ENCODE measurements at regions not wholly inside any gene's neighbourhood (a gene's known extent, or its start where the extent isn't known, plus 50 kb on each side); places are given as distances from the start of the nearest gene placed in this dataset.

DNA sequence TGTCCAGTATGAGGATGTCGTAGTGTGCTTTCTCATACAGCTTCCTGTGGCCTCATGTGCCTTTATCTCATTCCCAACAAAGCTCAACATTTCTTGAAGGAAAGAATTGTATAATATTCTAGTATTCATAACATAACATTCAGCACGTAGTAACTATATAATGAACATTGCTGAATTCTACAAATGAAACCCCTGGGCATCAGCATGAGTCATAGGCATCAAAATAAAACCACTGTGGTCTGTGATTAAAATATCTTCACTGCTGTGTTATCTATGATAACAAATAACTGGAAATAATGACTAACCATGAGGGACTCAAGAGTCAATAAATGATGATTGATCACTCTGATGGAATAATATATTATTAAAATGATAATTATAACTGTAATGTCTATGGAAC, 255.2 kb downstream of the EMP1 start:
- H3K4me3 ChIP-seq (ENCODE audit: low read depth, low read length) = no peak overlapping the region
- H3K4ac ChIP-seq (ENCODE audit: low read depth, low read length) = no peak overlapping the region
- H3K23ac ChIP-seq (ENCODE audit: low read length) = no peak overlapping the region
- H2BK5ac ChIP-seq (ENCODE audit: low read depth, low read length, poor library complexity) = no peak overlapping the region
- no peak overlapping the region for H4K91ac ChIP-seq (ENCODE audit: low read depth, low read length)
- H3K14ac ChIP-seq (ENCODE audit: low read length) = no peak overlapping the region
- no CpG with 5 or more reads among the region's 2 CpGs for WGBS (ENCODE audit: extremely low coverage, insufficient coverage, insufficient read length)
- H2AK5ac ChIP-seq (ENCODE audit: low read length) = no peak overlapping the region
- no peak overlapping the region for H3K27ac ChIP-seq (ENCODE audit: low read depth, low read length)
- no peak overlapping the region for H2BK120ac ChIP-seq (ENCODE audit: insufficient read depth, low read length, poor library complexity)
- H3K18ac ChIP-seq (ENCODE audit: low read length) = no peak overlapping the region
- no peak for DNase-seq
- H3K9ac ChIP-seq (ENCODE audit: low read length) = no peak overlapping the region
- H4K8ac ChIP-seq (ENCODE audit: low read depth, low read length) = no peak overlapping the region
- no peak overlapping the region for H2BK12ac ChIP-seq (ENCODE audit: low read length)
- H3K4me2 ChIP-seq (ENCODE audit: low read length) = no peak overlapping the region
- H2AFZ ChIP-seq (ENCODE audit: insufficient read depth, low read length, poor library complexity) = no peak overlapping the region
- H3K79me1 ChIP-seq (ENCODE audit: low read length) = no peaks in the 10 kb centered on the region
- H3K27me3 ChIP-seq (ENCODE audit: insufficient read depth, low read length) = peaks cover 2% of the 10 kb centered on the region
- H3K9me3 ChIP-seq (ENCODE audit: insufficient read depth, low read depth, low read length) = no peaks in the 10 kb centered on the region
- H3K36me3 ChIP-seq (ENCODE audit: control insufficient read depth in 1 of 2, insufficient read depth in 2 of 2, low read length in 2 of 2) = no peaks in the 10 kb centered on the region
- no peaks in the 10 kb centered on the region for H3K79me2 ChIP-seq (ENCODE audit: control insufficient read depth, insufficient read depth, low read length, poor library complexity)
- no peak overlapping the region for H4K12ac ChIP-seq (ENCODE audit: low read depth, low read length)
- no peaks in the 10 kb centered on the region for H3K4me1 ChIP-seq (ENCODE audit: control insufficient read depth in 1 of 2, insufficient read depth in 2 of 2, low read length in 2 of 2)

DNA sequence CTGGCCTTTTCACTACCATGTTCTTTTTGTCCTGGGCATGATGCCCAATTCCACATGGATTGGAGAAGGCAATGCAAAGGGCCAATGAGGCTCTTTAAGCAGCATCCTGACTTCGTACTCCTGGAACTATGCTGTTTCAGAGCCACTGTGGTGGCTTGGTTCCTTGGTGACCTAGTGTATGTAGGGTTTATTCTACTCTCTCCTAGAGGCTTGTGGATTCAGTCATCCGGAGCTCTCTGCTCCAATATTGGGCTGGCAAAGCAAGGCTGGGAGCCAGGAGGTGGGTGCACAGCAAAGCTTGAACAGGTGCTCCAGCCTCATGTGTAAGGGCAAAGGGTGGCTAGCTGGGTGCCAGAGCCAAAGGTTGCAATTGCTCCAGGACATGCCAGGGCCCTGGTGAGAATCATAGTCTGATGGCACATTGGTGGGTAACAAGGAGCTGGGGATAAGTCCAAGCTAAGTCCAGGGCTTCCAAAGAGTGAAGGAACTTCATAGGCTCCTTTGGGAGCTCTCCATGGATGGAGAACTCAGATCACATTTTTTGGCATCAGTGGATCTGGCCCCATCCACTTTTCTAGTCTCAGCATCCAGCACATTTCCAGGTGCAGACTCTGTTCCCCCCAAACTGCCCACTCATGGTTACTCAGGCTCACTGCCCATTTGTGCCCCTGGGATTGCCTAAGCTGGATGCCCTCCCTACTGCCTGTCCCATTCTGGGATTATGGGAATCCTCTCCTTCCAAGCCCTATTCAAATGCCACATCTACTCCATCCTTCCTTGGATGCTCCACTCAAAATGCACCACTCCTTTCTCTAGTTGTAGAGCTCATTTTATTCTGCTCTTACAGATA, 253.9 kb downstream of the EMP1 start:
- H2BK120ac ChIP-seq (ENCODE audit: insufficient read depth, low read length, poor library complexity) = no peak overlapping the region
- no peak overlapping the region for H2BK5ac ChIP-seq (ENCODE audit: low read depth, low read length, poor library complexity)
- H3K27ac ChIP-seq (ENCODE audit: low read depth, low read length) = no peak overlapping the region
- no peak overlapping the region for H4K12ac ChIP-seq (ENCODE audit: low read depth, low read length)
- no peak overlapping the region for H4K91ac ChIP-seq (ENCODE audit: low read depth, low read length)
- DNase-seq = no peak
- H3K4me2 ChIP-seq (ENCODE audit: low read length) = no peak overlapping the region
- no peaks in the 10 kb centered on the region for H3K79me2 ChIP-seq (ENCODE audit: control insufficient read depth, insufficient read depth, low read length, poor library complexity)
- no peak overlapping the region for H2AK5ac ChIP-seq (ENCODE audit: low read length)
- no peak overlapping the region for H2BK12ac ChIP-seq (ENCODE audit: low read length)
- no CpG with 5 or more reads among the region's 2 CpGs for WGBS (ENCODE audit: extremely low coverage, insufficient coverage, insufficient read length)
- no peak overlapping the region for H4K8ac ChIP-seq (ENCODE audit: low read depth, low read length)
- no peak overlapping the region for H3K18ac ChIP-seq (ENCODE audit: low read length)
- H3K9ac ChIP-seq (ENCODE audit: low read length) = no peak overlapping the region
- H3K9me3 ChIP-seq (ENCODE audit: insufficient read depth, low read depth, low read length) = no peaks in the 10 kb centered on the region
- H3K27me3 ChIP-seq (ENCODE audit: insufficient read depth, low read length) = no peaks in the 10 kb centered on the region
- H3K23ac ChIP-seq (ENCODE audit: low read length) = no peak overlapping the region
- no peak overlapping the region for H3K4ac ChIP-seq (ENCODE audit: low read depth, low read length)
- no peak overlapping the region for H2AFZ ChIP-seq (ENCODE audit: insufficient read depth, low read length, poor library complexity)
- no peaks in the 10 kb centered on the region for H3K4me1 ChIP-seq (ENCODE audit: control insufficient read depth in 1 of 2, insufficient read depth in 2 of 2, low read length in 2 of 2)
- H3K4me3 ChIP-seq (ENCODE audit: low read depth, low read length) = no peak overlapping the region
- H3K79me1 ChIP-seq (ENCODE audit: low read length) = no peaks in the 10 kb centered on the region
- H3K36me3 ChIP-seq (ENCODE audit: control insufficient read depth in 1 of 2, insufficient read depth in 2 of 2, low read length in 2 of 2) = no peaks in the 10 kb centered on the region
- H3K14ac ChIP-seq (ENCODE audit: low read length) = no peak overlapping the region

DNA sequence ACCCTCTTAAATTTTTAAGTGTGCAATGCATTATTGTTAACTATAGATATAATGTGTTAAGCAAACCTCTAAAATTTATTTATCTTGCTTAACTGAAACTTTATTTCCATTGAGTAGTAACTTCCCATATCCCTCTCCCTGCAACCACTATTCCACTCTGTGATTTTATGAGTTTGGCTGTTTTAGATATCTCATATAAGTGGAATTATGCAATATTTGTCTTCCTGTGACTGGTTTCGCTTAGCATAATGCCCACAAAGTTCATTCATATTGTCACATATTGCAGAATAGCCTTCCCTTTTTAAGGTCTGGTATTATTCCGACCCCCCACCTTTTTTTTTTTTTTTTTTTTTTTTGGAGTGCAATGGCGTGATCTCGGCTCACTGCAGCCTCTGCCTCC, 247.6 kb downstream of the EMP1 start:
- Histone ChIP-seq H4K8ac (ENCODE audit: low read depth, low read length) (no peak overlapping the region), H3K4me1 (ENCODE audit: control insufficient read depth in 1 of 2, insufficient read depth in 2 of 2, low read length in 2 of 2) (no peaks in the 10 kb centered on the region), H3K9me3 (ENCODE audit: insufficient read depth, low read depth, low read length) (no peaks in the 10 kb centered on the region), H3K79me1 (ENCODE audit: low read length) (no peaks in the 10 kb centered on the region), H2BK5ac (ENCODE audit: low read depth, low read length, poor library complexity) (no peak overlapping the region), H3K4me3 (ENCODE audit: low read depth, low read length) (no peak overlapping the region), H3K9ac (ENCODE audit: low read length) (no peak overlapping the region), H2AK5ac (ENCODE audit: low read length) (no peak overlapping the region), H4K12ac (ENCODE audit: low read depth, low read length) (no peak overlapping the region), H3K79me2 (ENCODE audit: control insufficient read depth, insufficient read depth, low read length, poor library complexity) (no peaks in the 10 kb centered on the region), H3K4ac (ENCODE audit: low read depth, low read length) (no peak overlapping the region), H3K4me2 (ENCODE audit: low read length) (no peak overlapping the region), H2BK12ac (ENCODE audit: low read length) (no peak overlapping the region), H2AFZ (ENCODE audit: insufficient read depth, low read length, poor library complexity) (no peak overlapping the region), H4K91ac (ENCODE audit: low read depth, low read length) (no peak overlapping the region), H3K23ac (ENCODE audit: low read length) (no peak overlapping the region), H3K27me3 (ENCODE audit: insufficient read depth, low read length) (no peaks in the 10 kb centered on the region), H3K14ac (ENCODE audit: low read length) (no peak overlapping the region), H3K27ac (ENCODE audit: low read depth, low read length) (no peak overlapping the region), H2BK120ac (ENCODE audit: insufficient read depth, low read length, poor library complexity) (no peak overlapping the region), H3K18ac (ENCODE audit: low read length) (no peak overlapping the region), H3K36me3 (ENCODE audit: control insufficient read depth in 1 of 2, insufficient read depth in 2 of 2, low read length in 2 of 2) (no peaks in the 10 kb centered on the region)
- WGBS (ENCODE audit: extremely low coverage, insufficient coverage, insufficient read length) = no CpG with 5 or more reads among the region's 4 CpGs
- DNase-seq = no peak

DNA sequence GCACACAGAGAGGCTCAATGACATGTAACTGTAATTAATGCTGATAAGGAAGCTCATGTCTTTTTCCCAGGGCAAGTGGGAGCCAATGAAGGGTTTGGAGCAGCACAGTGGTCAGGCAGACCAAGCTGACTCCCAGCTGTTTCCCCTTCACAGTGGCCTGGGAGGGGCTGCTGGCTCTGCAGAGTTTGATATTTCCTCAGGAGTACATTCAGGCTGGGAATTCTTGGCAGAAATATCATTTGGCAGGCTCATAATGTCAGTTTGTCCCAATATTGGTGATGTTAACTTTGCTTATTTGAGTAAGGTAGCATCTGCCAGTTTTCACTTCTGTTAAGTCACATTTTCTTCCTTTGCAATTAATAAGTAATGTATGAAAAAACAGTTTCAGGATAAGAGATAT, 247.0 kb downstream of the EMP1 start:
- no peak overlapping the region for H3K14ac ChIP-seq (ENCODE audit: low read length)
- no peaks in the 10 kb centered on the region for H3K9me3 ChIP-seq (ENCODE audit: insufficient read depth, low read depth, low read length)
- no peak overlapping the region for H2BK12ac ChIP-seq (ENCODE audit: low read length)
- H3K79me2 ChIP-seq (ENCODE audit: control insufficient read depth, insufficient read depth, low read length, poor library complexity) = no peaks in the 10 kb centered on the region
- no peaks in the 10 kb centered on the region for H3K4me1 ChIP-seq (ENCODE audit: control insufficient read depth in 1 of 2, insufficient read depth in 2 of 2, low read length in 2 of 2)
- no peak overlapping the region for H3K4me2 ChIP-seq (ENCODE audit: low read length)
- no peak overlapping the region for H3K4me3 ChIP-seq (ENCODE audit: low read depth, low read length)
- H3K9ac ChIP-seq (ENCODE audit: low read length) = no peak overlapping the region
- no peak overlapping the region for H3K27ac ChIP-seq (ENCODE audit: low read depth, low read length)
- H3K23ac ChIP-seq (ENCODE audit: low read length) = no peak overlapping the region
- H3K27me3 ChIP-seq (ENCODE audit: insufficient read depth, low read length) = no peaks in the 10 kb centered on the region
- H2AK5ac ChIP-seq (ENCODE audit: low read length) = no peak overlapping the region
- H4K91ac ChIP-seq (ENCODE audit: low read depth, low read length) = no peak overlapping the region
- H3K4ac ChIP-seq (ENCODE audit: low read depth, low read length) = no peak overlapping the region
- no peak overlapping the region for H2BK5ac ChIP-seq (ENCODE audit: low read depth, low read length, poor library complexity)
- DNase-seq = no peak
- no peak overlapping the region for H4K12ac ChIP-seq (ENCODE audit: low read depth, low read length)
- H2BK120ac ChIP-seq (ENCODE audit: insufficient read depth, low read length, poor library complexity) = no peak overlapping the region
- H3K36me3 ChIP-seq (ENCODE audit: control insufficient read depth in 1 of 2, insufficient read depth in 2 of 2, low read length in 2 of 2) = no peaks in the 10 kb centered on the region
- no peaks in the 10 kb centered on the region for H3K79me1 ChIP-seq (ENCODE audit: low read length)
- H2AFZ ChIP-seq (ENCODE audit: insufficient read depth, low read length, poor library complexity) = no peak overlapping the region
- no peak overlapping the region for H4K8ac ChIP-seq (ENCODE audit: low read depth, low read length)
- no peak overlapping the region for H3K18ac ChIP-seq (ENCODE audit: low read length)
